ENCODE measurements at regions not wholly inside any gene's neighbourhood (a gene's known extent, or its start where the extent isn't known, plus 50 kb on each side); places are given as distances from the start of the nearest gene placed in this dataset.

- no peak for DNase-seq
Observed at GRCh38 chr4:136009258-136009832, 1522.9 kb downstream of the PCDH18 start.

GRCh38 chr4:136007991-136008390 is 1524.3 kb downstream of the PCDH18 start:
- DNase-seq: no peak

DNA sequence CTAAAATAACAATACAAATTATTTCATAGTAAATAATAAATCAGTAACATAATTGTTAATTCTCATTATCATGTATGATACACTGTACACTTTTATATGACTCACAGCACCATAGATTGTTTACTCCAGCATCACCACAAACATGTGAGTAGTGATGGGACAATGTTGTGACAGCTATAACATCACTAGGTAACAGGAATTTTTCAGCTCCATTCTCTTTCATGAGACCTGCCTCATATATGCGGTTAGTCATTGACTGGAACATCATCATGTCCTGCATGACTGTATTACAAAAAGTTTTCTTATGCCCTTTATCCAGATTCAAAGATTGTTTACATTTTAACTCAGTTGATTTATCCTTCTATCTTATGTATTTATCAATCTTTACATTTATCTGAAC is 1530.0 kb downstream of the PCDH18 start:
- no peak for DNase-seq

- no peak for DNase-seq
Observed at GRCh38 chr4:136001791-136002190, 1530.5 kb downstream of the PCDH18 start.

DNA sequence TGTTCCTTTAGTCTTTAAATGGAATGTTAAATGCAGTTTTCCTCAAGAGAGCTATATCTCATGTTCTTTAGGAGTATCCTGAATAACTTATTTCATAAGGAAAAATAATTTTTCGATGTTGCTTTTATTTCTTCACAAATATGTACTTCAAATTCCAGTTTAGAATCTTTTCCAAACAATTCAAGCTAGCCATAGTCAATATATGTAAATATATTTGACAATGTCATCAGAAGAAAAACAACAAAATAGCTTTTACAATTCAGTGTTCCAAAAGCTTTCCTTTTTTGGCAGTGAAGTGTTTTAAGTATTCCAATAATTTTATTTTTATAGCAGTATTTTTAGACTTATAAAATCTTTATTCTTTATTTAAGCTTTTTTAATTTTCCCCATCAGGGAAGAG is 1532.0 kb downstream of the PCDH18 start:
- no peak for DNase-seq

DNA sequence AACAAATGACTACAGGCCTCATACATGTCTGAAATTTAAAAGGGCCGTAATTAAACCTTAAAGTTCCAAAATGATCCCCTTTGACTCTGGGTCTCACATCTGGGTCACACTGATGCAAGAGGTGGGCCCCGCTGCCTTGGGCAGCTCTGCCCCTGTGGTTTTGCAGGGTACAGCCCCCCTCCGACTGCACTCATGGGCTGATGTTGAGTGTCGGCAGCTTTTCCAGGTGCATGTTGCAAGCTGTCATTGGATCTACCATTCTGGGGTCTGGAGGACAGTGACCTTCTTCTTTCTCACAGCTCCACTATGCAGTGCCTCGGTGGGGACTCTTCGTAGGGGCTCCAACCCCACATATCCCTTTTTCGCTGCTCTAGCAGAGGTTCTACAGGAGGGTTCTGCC is 1537.9 kb downstream of the PCDH18 start:
- no peak for DNase-seq

DNA sequence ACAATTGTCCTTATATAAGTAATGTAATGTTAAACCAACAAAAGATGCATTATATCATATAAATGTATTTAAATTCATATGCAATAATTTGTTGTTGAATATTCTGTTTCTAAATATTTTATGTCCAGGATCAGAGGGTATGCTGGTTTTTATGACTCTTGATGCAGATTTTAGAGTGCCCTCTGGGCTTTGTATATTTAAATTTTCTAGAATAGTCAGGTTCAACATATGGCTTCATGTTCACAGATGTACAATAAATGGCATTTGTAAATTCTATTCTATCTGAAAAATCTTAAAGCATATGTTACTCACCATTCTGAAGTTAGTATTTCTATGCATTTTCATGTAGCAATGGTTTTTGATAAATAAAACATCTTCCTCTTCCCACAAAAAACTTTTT is 1555.4 kb downstream of the PCDH18 start:
- DNase-seq: no peak

DNA sequence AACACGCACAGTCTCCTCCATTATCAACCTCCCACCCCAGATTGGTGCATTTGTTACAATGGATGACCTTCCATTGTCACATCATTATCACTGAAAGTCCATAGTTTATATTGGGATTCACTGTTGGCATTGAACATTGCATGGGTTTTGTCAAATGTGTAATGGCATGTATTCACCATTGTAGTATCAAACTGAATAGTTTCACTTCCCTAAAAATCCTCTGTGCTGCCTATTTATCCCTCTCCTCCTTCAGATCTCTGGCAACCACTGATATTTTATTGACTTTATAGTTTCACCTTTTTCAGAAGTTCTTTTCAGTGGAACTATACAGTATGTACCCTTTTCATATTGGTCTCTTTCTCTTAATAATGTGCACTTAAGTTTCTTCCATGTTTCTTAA is 1565.4 kb downstream of the PCDH18 start:
- DNase-seq: no peak

- DNase-seq: no peak
Observed at GRCh38 chr4:135963009-135963408, 1569.3 kb downstream of the PCDH18 start.

- no peak for DNase-seq
Observed at GRCh38 chr4:135949931-135950330, 1582.4 kb downstream of the PCDH18 start.

DNA sequence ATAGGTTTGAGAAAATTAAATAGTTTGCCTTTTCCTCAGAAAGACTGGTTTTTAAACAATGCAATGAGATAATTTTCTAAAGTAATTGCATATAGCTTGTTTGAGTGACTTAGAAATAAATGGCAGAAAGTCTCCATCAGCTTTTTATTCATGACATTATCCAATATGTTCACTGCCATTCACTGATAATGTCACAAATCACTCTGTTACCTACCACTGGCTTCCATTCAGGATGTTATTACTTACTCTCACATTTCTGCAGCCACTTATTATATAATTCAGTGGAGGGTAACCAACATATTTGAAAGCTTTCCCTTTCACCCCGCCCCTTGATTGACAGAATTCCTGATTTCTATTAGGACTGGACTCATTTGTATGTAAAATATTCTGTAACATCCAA is 1583.5 kb downstream of the PCDH18 start:
- DNase-seq: no peak

DNA sequence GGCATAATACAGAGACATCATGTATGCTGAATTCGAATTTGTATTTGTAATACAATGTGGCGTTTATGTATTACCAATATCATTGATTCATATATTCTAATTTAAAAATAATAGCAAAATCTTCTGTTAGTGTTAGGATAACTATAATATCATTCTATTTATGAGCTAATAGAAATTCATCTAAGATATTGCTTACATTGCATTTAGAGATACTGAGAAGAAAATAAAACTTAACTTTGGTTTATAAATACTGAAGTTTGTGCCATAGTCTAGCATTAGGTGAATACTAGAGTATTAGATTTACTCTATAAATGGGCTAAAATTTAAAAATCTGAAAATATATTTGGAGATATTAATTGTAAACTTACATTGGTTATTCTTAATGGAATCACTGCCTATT is 1590.6 kb downstream of the PCDH18 start:
- DNase-seq: no peak

GRCh38 chr4:135934026-135934425 is 1598.3 kb downstream of the PCDH18 start:
- no peak for DNase-seq

DNA sequence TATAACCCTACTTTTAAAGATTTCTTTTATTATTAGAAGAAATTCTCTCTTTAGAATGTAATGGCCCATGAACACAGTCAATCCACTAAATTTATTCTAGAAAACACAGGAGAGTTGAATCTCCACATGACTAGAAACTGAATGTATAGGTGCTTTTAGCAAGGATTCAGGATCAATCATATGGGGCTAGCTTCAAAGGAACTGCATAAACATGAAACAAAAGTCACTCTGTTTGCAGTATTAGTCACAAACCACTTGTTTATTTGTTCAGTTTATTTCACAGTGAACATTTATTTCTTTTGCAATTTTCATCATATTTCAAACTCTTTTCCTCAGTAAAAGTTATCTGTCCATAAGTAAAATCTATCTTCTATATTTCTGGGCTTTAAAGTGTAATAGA is 1604.6 kb downstream of the PCDH18 start:
- DNase-seq: no peak

- no peak for DNase-seq
Observed at GRCh38 chr4:135921081-135921480, 1611.2 kb downstream of the PCDH18 start.

DNA sequence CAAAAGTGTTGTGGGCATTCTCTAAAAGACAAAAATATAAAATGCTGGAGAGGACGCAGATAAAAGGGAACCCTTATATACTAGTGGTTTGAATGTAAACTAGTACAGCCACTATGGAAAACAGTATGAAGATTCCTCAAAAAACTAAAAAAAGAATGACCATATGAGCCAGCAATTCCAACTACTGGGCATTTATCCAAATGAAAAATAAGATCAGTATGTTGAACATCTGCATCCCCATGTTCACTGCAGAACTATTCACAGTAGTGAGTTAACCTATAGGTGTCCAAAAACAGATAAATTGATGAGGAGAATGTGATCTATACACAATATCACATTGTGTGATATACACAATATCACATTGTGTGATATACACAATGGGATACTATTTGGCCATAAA is 1615.3 kb downstream of the PCDH18 start:
- DNase-seq: no peak

DNA sequence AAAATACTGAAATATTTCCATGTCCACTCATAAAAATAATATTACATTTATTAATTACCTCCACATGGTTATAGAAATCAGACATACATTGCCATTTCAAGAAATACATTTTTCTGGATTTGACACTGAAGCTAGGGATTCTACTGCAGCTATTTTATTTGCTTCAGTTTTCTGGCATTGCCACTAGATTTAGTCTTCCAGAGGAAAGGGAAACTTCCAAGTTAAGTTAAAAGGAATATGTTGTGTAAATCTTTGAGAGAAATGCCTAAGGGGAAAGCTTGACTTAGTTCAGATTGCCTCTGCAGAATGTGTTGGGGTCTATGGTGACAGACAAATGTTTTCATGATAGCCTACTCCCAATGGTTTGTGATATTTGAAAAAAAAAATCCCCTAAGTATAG is 1631.3 kb downstream of the PCDH18 start:
- no peak for DNase-seq

GRCh38 chr4:135864304-135864703 is 1662.7 kb upstream of the PABPC4L start:
- DNase-seq: peak in 1 of 2 experiments; percentile 0

- DNase-seq: no peak
Observed at GRCh38 chr4:135840781-135841180, 1639.2 kb upstream of the PABPC4L start.

DNA sequence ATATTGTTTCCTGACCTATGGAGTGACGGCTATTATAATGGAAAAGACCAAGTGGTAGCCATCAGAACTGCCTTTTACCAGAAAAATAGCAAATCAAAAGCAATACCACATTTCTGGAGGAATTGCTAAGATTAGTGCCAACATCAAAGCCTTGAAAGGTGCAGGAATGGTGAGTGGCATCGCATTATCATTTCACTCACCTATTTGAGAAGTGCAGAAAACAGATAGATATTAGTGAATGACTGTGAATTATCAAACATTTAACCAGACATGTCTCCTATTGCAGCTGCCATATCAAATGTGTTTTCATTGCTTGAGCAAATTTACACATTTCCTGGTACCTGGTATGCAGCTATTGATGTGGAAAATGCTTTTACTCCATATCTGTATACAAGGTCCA is 1638.1 kb upstream of the PABPC4L start:
- no peak for DNase-seq

DNA sequence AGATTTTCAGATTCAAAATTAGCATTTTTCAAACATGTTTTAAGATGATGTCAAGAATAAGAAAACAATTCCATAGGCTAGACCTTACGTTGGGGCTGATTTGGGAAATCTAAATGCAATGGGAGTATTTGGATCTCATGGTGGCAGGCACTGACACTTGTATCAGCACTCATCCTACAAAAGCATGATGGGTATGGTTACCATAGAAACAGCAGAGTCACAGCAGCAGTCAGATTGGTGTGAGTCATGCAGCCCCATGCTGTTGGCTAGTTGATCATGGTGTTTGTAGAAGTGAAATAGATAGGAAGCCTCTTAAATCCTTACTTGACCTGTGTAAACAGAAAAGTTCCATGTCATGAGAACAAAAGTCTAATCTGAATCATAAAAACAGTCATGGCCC is 1637.3 kb upstream of the PABPC4L start:
- peak; percentile 1 to 37 for DNase-seq

DNA sequence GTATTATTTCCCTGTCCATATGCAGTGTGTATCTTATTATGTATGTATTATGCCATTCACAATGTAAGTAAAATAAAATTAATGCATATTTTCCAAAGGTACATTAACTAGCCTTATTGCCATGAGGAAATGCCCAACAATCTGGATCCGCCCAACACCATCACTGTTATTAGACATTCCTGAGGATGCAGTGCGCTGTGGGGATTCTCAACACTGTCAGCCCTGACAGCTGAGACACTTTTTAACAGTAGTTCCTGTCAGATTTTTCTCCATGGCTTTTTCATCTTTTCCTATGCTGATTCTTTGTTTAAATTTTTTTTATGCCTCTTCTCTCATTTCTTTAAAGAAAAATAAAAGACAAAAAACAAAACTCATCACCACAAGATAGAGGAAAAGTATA is 1632.9 kb upstream of the PABPC4L start:
- no peak for DNase-seq

DNA sequence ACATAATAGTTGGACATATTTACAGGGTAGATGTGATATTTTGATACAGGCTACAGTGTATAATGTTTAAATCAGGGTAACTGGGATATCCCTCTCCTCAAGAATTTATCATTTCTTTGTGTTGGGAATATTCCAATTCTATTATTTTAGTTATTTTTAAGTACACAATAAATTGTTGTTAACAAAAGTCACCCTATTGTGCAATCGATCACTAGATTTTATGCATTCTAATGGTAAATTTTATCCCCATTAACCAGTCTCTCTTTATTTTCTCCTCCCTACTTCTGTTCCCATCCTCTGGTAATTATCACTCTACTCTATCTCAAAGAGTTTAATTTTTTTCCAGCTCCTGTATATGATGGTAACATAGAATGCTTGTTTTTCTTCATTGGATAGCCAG is 1631.9 kb upstream of the PABPC4L start:
- no peak for DNase-seq

DNA sequence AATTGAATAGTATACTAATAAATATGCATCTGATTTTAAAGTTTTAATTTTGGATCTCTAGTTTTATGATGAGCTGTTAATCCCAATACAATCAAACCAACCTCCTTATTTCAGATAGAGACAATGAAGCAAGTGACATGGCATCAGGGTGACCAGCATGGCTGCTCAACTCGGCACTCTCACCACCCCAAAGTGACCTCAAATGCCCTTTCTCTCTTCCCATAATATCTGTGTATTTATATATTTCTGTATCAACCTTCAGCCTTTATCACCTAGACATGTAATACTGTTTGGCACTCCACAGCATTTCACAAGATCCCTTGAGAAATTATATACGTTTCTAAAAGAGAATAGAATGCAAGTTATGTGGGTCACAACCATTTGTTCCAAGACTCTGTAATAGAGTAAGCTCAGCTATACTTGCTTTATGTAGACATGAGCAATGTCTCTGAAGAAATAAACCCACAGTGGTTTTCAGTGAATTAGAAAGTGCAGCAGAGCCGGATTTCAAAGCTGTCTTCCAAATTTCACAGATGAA is 1623.2 kb upstream of the PABPC4L start:
- no peak for DNase-seq

GRCh38 chr4:135804785-135805184 is 1603.2 kb upstream of the PABPC4L start:
- DNase-seq: no peak

GRCh38 chr4:135777361-135777760 is 1575.8 kb upstream of the PABPC4L start:
- peak in 1 of 2 experiments; percentile 51 for DNase-seq

Measured in NCI-H524 (cell line).